ENCODE measurements at regions not wholly inside any gene's neighbourhood (a gene's known extent, or its start where the extent isn't known, plus 50 kb on each side); places are given as distances from the start of the nearest gene placed in this dataset.

DNA sequence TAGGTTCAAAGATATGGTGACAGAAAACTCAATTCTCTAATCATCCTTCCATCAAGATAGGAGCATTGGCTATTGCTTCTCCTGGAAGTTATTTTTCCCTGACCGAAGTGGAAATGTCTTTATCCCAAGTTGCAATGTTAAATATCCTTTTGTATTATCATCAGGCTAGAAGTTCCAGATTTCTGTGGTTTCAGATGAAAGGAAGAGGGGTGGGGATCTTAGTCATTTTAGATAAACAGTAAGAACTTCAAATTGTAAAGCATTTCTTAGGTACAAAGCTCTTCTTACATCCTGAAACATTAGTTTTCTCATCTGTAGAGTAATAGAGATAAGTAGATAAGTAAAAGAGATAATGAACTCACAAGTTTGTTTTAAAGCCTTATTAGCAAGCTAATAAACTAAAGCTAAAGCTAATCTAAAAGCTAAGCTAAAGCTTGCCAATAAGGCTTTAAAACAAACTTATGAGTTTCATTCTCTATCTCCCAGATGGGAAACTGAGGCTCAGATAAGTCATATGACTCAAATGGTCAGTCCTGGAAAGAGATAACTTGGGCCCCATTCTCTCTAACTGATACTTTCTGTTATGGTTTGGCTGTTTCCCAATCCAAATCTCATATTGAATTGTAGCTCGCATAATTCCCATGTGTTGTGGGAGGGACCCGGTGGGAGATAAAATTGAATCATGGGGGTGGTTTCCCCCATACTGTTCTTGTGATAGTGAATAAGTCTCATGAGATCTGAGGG, 99.2 kb upstream of the KCNK2 start:
- TF ChIP-seq, protein P1, sequence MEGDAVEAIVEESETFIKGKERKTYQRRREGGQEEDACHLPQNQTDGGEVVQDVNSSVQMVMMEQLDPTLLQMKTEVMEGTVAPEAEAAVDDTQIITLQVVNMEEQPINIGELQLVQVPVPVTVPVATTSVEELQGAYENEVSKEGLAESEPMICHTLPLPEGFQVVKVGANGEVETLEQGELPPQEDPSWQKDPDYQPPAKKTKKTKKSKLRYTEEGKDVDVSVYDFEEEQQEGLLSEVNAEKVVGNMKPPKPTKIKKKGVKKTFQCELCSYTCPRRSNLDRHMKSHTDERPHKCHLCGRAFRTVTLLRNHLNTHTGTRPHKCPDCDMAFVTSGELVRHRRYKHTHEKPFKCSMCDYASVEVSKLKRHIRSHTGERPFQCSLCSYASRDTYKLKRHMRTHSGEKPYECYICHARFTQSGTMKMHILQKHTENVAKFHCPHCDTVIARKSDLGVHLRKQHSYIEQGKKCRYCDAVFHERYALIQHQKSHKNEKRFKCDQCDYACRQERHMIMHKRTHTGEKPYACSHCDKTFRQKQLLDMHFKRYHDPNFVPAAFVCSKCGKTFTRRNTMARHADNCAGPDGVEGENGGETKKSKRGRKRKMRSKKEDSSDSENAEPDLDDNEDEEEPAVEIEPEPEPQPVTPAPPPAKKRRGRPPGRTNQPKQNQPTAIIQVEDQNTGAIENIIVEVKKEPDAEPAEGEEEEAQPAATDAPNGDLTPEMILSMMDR (conservative IDR thresholded peaks at IDR 0.05 in 1 of 2, IDR thresholded peaks at IDR 0.05 in 1 of 2; ENCODE audit: low read depth in 1 of 2, low read length in 2 of 2): no peak
- no peak for TF ChIP-seq EZH2 (IDR thresholded peaks at IDR 0.05; ENCODE audit: low read length, missing control alignments)
